ENCODE measurements at regions not wholly inside any gene's neighbourhood (a gene's known extent, or its start where the extent isn't known, plus 50 kb on each side); places are given as distances from the start of the nearest gene placed in this dataset.

- no peak for DNase-seq (ENCODE audit: low spot score)
These were observed 219.6 kb downstream of the PTEN start for GRCh38 chr10:88082806-88083596.

DNA sequence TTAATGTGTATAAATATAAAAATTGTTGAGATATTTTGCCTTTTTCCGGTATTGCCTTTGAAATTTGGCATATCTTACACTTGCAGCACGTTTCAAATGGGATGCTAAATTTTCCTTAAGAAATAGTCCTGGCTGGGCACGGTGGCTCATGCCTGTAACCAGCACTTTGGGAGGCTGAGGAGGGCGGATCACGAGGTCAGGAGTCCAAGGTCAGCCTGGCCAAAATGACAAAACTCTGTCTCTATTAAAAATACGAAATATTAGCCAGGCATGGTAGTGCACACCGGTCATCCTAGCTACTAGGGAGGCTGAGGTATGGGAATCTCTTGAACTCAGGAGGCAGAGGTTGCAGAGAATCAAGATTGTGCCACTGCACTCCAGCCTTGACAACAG, 220.2 kb downstream of the PTEN start:
- DNase-seq (ENCODE audit: low spot score): no peak

- DNase-seq (ENCODE audit: low spot score): no peak
These were observed 222.9 kb downstream of the PTEN start for GRCh38 chr10:88086187-88086960.

DNA sequence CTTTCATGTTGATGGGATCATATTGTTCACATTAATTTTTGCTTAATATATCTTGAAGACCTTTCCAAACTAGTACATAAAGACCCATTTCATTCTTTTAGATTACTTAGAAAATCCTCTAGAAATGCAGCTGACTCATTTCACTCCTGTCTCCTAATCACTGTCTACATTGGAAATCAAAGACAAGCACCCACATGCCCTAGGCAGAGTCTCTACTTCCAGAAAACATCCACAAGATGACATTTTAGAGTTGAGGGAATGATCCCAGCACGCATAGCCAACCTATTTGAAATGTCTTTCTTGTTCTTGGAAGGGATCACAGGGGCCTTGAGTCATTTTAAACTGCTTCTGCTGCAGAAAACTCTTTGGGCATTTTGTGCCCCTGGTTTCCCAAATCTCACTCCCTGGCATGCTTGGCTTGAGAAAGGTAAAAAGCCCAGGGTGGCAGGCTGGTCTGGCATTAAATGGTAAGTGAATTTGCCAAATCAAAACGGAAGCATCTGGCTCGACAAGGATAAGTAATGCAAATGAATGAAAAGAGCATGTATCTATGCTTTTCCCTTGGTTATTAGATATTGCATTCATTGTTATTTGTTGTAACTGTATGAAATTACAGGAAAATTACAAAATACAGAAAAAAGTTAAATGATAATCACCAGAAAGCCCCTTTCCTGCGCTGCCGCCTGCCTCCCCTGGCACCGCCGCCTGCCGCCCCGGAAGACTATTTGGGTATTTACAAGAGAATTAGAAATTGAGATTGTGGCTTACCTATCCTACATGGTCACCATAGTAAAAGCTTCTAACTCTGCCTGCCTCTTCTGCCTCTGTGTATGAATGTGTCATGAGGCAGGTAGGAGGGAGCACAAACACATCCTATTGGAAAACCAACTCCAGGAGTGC, 225.3 kb downstream of the PTEN start:
- no peak for DNase-seq (ENCODE audit: low spot score)

DNA sequence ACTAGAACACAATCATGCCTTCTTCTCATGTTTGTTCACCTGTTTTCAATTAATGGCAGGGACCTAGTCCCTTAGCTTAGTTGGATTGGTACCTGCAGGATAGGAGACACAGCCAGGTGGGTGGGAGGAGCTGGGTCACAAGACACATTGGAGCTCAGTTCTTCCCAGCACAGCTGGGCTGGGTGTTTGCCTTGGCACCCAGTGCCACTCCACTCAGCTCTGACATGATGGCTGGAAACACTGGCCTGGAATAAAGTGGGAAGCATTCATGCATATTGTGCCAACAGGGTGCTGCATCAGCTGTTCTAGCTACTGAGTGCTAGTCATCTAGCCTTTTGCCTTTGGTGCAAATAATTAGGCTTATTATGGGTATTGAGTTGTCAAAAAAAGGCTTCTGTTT, 226.1 kb downstream of the PTEN start:
- DNase-seq (ENCODE audit: low spot score): no peak

DNA sequence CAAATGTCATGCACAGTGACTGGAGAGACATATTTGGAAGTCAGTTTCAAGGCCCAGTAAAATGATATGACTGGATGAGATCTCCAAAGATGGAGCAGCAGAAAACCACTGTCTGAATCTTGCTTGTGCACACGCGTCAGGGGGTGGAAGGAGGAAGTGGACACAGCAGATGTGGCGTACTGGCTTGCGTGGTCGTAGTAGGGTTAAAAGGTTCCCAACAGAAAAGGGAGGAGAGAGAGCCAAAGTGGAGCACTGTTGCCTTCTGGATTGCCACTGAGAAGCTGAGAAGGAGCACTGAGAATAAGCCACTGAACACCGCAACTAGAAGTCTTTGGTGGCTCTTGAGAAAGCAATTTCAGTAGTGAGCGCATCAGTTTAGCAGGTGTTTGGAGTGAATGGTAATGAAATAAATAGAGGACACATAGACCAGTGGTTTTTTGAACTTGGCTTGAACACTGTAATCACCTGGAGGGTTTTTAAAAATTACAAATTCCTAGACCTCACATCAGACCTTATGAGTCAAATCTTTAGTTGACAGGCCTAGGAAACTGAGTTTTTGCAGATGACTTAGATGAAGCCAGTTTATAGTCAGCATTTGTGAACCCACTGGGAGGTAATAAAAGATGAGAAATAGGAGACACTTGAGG, 227.3 kb downstream of the PTEN start:
- no peak for DNase-seq (ENCODE audit: low spot score)

DNA sequence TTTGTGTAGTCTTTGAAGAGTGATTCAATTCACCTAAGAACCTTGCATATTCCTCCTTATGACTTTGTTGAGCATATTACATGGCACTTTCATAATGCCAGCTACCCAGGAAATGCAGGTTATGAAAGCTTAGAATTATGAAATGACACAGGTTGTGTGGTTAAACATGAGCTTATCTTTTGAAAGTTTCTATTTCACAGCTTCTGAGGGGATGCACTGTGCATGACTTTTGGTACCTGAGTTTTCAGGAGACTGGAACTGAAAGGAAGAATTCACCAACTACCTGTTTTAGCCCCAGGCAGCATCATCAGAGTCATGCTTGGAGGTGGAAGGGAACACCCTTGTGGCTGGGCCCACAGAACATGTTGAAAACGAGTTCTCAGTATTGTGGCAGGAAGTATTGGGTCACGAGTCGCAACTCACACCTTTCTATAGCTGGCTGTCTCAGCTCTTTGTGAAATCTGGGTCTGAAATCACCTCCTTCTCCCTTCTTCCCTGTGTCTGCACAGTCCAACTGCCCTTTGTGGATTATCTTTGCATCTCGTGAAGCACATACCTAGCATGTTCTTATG, 228.2 kb downstream of the PTEN start:
- no peak for DNase-seq (ENCODE audit: low spot score)

GRCh38 chr10:88092265-88092664, 228.8 kb downstream of the PTEN start:
- DNase-seq (ENCODE audit: low spot score): no peak

DNA sequence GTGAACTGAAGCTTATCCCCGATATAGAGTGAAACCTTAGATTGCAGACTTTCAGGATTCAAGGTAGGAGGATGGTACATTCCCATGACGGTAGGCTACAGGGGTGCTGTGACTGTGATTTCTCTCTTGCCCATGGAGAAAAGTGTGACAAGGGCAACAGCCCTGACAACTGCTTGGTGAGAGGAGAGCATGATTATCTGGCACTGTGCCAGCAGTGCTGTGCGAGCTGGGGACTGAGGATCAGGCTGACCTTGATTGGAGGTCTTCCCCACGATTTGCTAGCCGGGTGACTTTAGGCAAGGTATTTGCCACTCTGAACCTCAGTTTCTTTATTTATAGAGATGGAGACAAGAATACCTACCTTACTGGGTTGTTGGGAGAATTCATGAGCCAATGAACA, 229.5 kb downstream of the PTEN start:
- peak; percentile 37 for DNase-seq (ENCODE audit: low spot score)

DNA sequence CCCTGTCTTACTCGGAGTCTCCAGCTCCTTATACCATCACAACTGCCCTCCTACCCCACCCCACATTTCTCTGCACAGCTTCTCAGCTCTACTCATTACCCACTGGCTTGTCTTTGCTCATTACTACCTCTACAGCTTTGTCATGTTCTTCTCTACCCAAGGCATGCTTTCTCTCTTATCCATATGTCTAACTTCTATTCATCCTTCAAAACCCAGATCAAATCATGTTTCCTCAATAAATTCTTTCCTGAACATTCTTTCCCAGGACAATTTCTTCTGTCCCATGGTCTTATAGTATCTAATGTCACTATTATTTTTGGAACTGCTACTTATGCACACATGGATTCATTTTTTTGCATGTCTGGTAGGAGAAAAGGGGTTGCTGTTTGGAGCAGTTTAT, 231.4 kb downstream of the PTEN start:
- no peak for DNase-seq (ENCODE audit: low spot score)

DNA sequence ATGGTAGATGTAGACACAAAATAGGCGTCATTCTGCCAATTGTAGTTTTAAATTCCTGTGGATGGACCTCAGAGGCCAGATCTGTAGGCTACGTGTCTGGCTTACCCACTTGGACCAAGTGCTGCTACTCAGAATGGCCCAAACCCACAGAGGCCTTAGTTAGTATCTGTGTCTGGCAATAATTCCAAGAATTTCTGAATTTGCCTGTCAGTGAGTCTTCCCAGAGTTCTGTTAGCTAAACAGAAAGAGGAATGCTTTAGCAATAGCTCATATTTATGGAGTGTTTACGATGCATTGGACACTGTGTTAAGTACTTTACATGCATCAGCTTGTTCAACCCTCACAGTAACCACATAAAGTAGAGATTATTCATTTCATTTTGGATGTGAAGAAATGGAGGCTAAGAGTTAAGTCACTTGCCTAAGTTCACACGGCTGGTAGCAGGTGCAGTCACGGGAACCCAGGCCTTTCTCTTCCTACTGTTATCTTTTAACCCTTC, 231.8 kb downstream of the PTEN start:
- DNase-seq (ENCODE audit: low spot score): no peak

DNA sequence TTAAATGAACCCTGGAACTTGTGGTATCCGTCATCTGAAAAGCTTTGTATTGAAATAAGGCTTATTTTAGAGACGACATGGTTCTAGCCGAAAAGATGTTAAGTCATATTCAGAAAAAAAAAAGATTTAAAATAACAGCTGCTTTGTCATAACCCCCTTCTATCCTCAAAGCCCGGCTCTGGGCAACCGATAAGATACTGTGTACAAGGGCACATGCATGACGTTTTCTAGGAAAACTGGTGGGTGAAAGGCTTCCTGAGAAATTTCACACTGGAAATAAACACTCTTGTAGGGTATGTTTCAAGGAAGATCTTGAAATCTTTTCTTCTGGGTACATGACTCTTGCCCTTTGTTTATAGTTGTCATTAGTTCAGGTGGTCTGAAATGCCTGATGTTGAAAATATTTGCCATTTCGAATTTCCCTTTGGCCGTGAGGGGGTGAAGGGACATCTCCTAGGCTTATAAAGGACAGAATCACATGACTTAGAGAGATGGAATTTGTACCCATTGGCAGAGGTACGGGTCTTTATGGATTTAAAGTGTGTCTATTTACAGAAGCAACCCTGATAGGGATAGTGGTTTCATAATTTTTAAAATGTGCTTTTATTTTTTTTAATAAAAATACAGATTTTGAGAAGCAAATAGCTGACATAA, 232.5 kb downstream of the PTEN start:
- no peak for DNase-seq (ENCODE audit: low spot score)

GRCh38 chr10:88097092-88097516, 233.7 kb downstream of the PTEN start:
- no peak for DNase-seq (ENCODE audit: low spot score)

DNA sequence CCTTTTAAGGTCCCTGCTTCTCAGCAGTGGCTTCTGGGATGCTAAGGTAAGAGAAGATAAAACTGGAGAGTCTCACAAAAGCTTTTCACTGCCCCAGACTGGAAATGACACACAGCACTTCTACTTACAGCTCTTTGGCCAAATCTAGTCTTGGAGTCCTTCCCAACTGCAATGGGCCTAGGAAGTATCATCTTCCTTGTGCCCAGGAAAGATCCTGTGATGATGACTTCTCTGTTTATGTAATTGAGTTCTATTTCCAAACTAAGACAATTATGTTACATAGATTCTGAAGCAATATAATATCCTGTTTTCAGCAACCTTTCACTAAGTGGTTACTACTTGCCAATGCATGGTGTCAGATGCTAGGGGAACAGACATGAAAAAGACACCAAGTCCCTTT, 234.1 kb downstream of the PTEN start:
- no peak for DNase-seq (ENCODE audit: low spot score)

DNA sequence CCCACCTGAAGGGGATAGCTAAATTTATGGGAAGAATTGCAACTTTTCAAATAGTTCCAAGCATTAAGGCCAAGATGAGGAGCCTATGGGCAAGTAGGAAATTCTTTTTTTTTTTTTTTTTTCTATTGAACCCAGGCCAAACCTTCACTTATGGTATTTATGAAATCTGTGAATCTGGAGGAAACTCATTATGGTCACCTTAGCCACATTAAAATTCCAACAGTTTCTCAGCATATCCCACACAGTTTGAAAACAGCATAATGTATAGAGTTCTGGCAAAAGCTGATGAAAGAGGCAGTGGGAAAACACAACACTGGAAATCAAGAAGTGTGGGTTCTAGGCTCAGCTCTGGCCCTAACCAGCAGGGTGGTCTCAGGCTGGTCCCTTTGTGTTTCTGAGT, 236.9 kb downstream of the PTEN start:
- no peak for DNase-seq (ENCODE audit: low spot score)

DNA sequence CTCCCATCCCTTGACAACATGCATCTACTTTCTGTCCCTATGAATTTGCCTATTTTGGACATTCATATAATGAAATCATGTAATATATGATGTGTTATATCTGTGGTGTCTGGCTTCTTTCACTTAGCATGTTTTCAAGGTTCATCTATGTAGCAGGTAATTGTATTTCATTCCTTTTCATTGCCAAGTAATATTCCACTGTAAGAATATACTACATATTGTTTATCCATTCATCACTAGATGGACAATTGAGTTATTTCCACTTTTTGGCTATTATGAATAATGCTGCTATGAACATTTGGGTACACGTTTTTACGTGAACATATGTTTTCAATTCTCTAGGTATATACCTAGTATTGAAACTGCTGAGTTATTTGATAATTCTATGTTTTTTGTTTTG, 238.2 kb downstream of the PTEN start:
- no peak for DNase-seq (ENCODE audit: low spot score)

DNA sequence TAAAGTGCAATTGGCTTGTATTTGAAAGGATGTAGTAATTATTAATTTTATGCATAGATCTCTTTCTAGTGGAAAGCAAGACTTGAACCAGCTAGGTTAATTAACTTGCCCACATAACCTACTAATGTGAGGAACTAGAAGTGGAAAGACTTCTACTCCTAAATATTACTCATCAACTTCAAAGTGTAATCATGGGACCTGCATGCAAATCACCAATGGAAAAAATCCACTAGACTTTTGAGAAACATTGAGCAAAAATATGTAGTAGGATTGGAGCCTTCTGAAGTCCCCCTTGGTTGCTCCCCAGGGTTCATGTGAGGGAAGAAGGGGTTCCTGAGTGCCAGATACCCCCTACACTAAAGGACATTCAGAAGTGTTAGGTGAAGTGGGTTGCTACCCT, 240.2 kb downstream of the PTEN start:
- DNase-seq (ENCODE audit: low spot score): no peak

DNA sequence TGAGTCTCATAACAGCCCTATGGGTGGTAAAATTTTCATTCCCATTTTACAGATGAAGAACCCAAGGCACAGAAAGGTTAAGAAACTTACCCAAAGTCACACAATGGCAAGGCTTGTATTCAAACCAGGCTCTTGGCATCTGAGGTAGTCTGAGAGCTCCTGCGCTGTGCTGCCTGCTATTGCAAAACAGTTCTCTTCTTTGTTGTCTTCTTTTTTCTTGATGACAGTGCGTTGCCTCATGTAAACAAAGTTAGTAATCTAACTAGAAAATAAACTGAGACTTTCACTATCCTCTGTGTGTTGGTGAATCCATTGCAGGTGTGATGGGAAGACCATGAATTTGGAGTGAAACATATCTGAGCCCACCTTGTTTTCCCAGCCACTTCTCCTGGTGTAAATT, 240.8 kb downstream of the PTEN start:
- DNase-seq (ENCODE audit: low spot score): no peak

GRCh38 chr10:88106366-88106765, 242.9 kb downstream of the PTEN start:
- DNase-seq (ENCODE audit: low spot score): no peak

- DNase-seq (ENCODE audit: low spot score): no peak
These were observed 244.1 kb downstream of the PTEN start for GRCh38 chr10:88107296-88108097.

All from hematopoietic multipotent progenitor cell treated with erythropoietin and hydrocortisone succinate and interleukin-3 and kit ligand, for 15 days (in vitro differentiated cells).